Activated CD8-positive, alpha-beta T cell treated with anti-CD3 and anti-CD28 coated beads for 36 hours (primary cell): ENCODE measurements at regions not wholly inside any gene's neighbourhood (a gene's known extent, or its start where the extent isn't known, plus 50 kb on each side); places are given as distances from the start of the nearest gene placed in this dataset.

Source experiments
- ATAC-seq: fragments of 200-7000 bp; cut with Tn5 transposase; one replicate; pipeline ENCODE4 v1.10.0; 2021; ENCODE audit warnings: mild to moderate bottlenecking, moderate library complexity
- CTCF ChIA-PET: fragments of 350-600 bp; sonication (Branson Sonifier 250); formaldehyde crosslinking; loops from one replicate; lab custom pipeline; 2021; ENCODE audit warnings: antibody characterized with exemption; lab: Charles Lee
- POLR2A ChIA-PET: fragments of 350-600 bp; sonication (Branson Sonifier 250); formaldehyde crosslinking; loops from one replicate; lab custom pipeline; 2021; ENCODE audit warnings: antibody characterized with exemption; lab: Charles Lee
- DNase-seq: peaks from one replicate; pipeline ENCODE4 v3.0.0-alpha.2; 2020
- H3K27ac Mint-ChIP-seq: one replicate; pipeline ENCODE4 v1.8.0; 2021; ENCODE audit warnings: mild to moderate bottlenecking, mixed read lengths
- H3K27me3 Mint-ChIP-seq: one replicate; pipeline ENCODE4 v1.8.0; 2021; ENCODE audit warnings: mixed read lengths
- H3K36me3 Mint-ChIP-seq: one replicate; pipeline ENCODE4 v1.8.0; 2021; ENCODE audit warnings: low read depth, mixed read lengths
- H3K4me1 Mint-ChIP-seq: one replicate; pipeline ENCODE4 v1.8.0; 2021; ENCODE audit warnings: low read depth, mixed read lengths
- H3K4me3 Mint-ChIP-seq: one replicate; pipeline ENCODE4 v1.8.0; 2021; ENCODE audit warnings: mild to moderate bottlenecking, moderate library complexity, mixed read lengths
- H3K9me3 Mint-ChIP-seq: one replicate; pipeline ENCODE4 v1.8.0; 2021; ENCODE audit warnings: mixed read lengths
- CTCF ChIP-seq: fragments of 200-600 bp; IDR thresholded peaks from one replicate; pipeline ENCODE4 v1.8.0; 2022; ENCODE audit warnings: antibody characterized with exemption, mild to moderate bottlenecking
- intact Hi-C: fragments of 100-400 bp; cut with micrococcal nuclease; formaldehyde crosslinking; loops from one replicate; pipeline ENCODE4 v1.10.0; 2022

- H3K4me1 Mint-ChIP-seq: no peaks in the 10 kb centered on the region
- DNase-seq: no peak
- intact Hi-C loops: no loop called here
- no peaks in the 10 kb centered on the region for H3K27me3 Mint-ChIP-seq
- no peak for ATAC-seq
- H3K9me3 Mint-ChIP-seq: no peaks in the 10 kb centered on the region
- ChIA-PET POLR2A (interaction anchor here (0.6 kb wide), 1 partner anchor 587 kb away, joined by 3 read pairs; no protein-coding TSS in a partner anchor), CTCF (interaction anchor here (1.5 kb wide), 1 partner anchor 21 kb away, joined by 6 read pairs; no protein-coding TSS in a partner anchor)
- no peaks in the 10 kb centered on the region for H3K36me3 Mint-ChIP-seq
- TF ChIP-seq CTCF: no peak
- no peak overlapping the region for H3K27ac Mint-ChIP-seq
- no peak overlapping the region for H3K4me3 Mint-ChIP-seq
Measured at GRCh38 chr9:86454701-86455615, 100.7 kb upstream of the TUT7 start.

GRCh38 chr9:86452201-86452828 is 98.1 kb upstream of the TUT7 start:
- H3K4me1 Mint-ChIP-seq: no peaks in the 10 kb centered on the region
- no peak overlapping the region for H3K27ac Mint-ChIP-seq
- DNase-seq (no peak), ATAC-seq (no peak)
- no peaks in the 10 kb centered on the region for H3K36me3 Mint-ChIP-seq
- ChIA-PET CTCF (interaction anchor here (0.9 kb wide), 1 partner anchor 19 kb away, joined by 3 read pairs; no protein-coding TSS in a partner anchor), POLR2A (no interaction called here)
- intact Hi-C loops: no loop called here
- H3K27me3 Mint-ChIP-seq: peaks cover 4% of the 10 kb centered on the region
- no peak overlapping the region for H3K4me3 Mint-ChIP-seq
- no peak for TF ChIP-seq CTCF
- H3K9me3 Mint-ChIP-seq: no peaks in the 10 kb centered on the region

DNA sequence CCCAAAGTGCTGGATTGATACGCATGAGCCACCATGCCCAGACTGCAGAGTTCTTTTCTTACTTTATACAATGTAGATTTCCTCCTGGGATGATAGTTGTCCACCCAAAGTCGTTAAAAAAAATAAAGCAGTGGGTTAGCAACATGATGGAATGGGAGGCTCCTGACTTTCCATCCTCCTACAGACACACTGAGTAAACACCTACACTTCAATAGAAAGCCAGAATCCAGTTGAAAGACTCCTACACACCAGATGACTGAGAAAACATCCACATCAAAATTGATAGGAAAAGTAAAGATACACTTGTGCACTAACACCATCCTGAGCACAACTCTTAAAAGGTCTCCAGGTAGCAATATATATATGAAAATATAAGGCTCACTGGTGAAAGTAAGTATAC is 95.0 kb upstream of the TUT7 start:
- ChIA-PET CTCF (no interaction called here), POLR2A (no interaction called here)
- no peaks in the 10 kb centered on the region for H3K36me3 Mint-ChIP-seq
- no peaks in the 10 kb centered on the region for H3K4me1 Mint-ChIP-seq
- H3K27me3 Mint-ChIP-seq: peaks cover 14% of the 10 kb centered on the region
- DNase-seq: no peak
- H3K9me3 Mint-ChIP-seq: no peaks in the 10 kb centered on the region
- H3K27ac Mint-ChIP-seq: no peak overlapping the region
- no peak overlapping the region for H3K4me3 Mint-ChIP-seq
- no peak for TF ChIP-seq CTCF
- intact Hi-C loops: no loop called here
- ATAC-seq: no peak

DNA sequence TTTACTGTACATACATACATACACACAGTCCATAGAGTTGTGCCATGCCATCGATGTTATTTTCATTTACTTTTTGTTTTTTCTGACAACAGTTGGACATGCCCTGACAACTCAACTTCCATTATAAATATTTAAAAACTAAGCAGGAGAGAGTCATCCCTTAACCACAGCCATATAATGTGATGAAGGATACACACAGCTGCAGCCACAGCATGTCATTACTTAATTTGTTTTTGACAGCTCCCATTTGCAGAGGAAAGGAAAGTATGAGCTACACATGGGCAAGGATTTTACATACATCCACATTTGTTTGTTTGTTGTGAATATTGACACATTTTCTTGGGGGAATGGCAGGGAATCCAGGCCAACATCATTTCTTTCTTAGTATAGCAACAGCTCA is 91.5 kb upstream of the TUT7 start:
- CTCF ChIA-PET: interaction anchor here (1.4 to 2.1 kb wide), 2 partner anchors 12 to 31 kb away, joined by 3 to 7 read pairs; no protein-coding TSS in a partner anchor
- Mint-ChIP-seq H3K4me3 (no peak overlapping the region), H3K36me3 (no peaks in the 10 kb centered on the region), H3K27me3 (peaks cover 14% of the 10 kb centered on the region), H3K27ac (no peak overlapping the region), H3K4me1 (no peaks in the 10 kb centered on the region), H3K9me3 (no peaks in the 10 kb centered on the region)
- POLR2A ChIA-PET: no interaction called here
- TF ChIP-seq CTCF: no peak
- DNase-seq (no peak), ATAC-seq (no peak)
- intact Hi-C loops: no loop called here

DNA sequence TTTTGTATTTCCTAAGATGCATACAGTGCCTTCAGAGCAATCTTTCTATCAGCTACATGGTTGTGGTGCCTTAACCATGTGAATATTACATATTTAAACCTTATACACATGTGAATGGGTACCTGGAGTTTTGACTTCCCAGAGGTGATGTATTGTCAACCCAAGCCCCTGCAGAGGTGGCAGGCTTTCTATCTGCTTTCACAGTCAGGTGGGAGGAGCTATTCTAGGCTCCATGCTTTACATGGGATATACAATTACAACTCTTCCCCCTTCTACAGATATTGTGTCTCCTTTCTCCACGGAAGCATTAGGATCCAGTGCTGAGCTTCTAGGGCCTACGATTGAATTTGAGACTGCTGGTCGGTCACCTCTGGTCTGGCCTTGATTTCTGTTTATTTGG is 89.8 kb upstream of the TUT7 start:
- H3K36me3 Mint-ChIP-seq: no peaks in the 10 kb centered on the region
- CTCF ChIA-PET: no interaction called here
- H3K27ac Mint-ChIP-seq: no peak overlapping the region
- H3K9me3 Mint-ChIP-seq: no peaks in the 10 kb centered on the region
- ATAC-seq: no peak
- POLR2A ChIA-PET: no interaction called here
- no peak for TF ChIP-seq CTCF
- H3K27me3 Mint-ChIP-seq: peaks cover 14% of the 10 kb centered on the region
- intact Hi-C loops: no loop called here
- DNase-seq: no peak
- H3K4me3 Mint-ChIP-seq: no peak overlapping the region
- H3K4me1 Mint-ChIP-seq: no peaks in the 10 kb centered on the region
